ENCODE measurements at regions not wholly inside any gene's neighbourhood (a gene's known extent, or its start where the extent isn't known, plus 50 kb on each side); places are given as distances from the start of the nearest gene placed in this dataset.
"Not testable (repeated sequence)": the region's sequence is repeated elsewhere in the genome, so short reads cannot be mapped to it uniquely, and the experiment has no call there.

DNA sequence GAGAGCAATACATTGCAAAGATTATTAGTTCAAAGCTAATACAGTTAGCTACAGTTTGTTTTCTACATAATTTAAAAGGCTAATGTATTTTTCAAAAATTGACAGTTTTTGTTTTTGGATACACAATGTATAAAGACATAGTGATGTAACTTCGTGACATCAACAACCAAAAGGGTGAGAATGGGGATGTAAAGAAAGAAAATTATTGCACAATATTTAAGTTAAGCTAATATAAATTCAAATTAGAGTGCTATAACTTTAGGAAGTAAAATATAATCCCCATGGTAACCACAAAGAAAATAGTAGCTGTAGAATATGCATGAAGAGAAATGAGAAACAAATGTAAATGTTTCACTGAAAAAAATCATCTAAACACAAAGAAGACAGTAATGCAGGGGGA is 334.4 kb upstream of the DEPDC1 start:
- CTCF ChIA-PET = no interaction called here
- TF ChIP-seq, protein P1, sequence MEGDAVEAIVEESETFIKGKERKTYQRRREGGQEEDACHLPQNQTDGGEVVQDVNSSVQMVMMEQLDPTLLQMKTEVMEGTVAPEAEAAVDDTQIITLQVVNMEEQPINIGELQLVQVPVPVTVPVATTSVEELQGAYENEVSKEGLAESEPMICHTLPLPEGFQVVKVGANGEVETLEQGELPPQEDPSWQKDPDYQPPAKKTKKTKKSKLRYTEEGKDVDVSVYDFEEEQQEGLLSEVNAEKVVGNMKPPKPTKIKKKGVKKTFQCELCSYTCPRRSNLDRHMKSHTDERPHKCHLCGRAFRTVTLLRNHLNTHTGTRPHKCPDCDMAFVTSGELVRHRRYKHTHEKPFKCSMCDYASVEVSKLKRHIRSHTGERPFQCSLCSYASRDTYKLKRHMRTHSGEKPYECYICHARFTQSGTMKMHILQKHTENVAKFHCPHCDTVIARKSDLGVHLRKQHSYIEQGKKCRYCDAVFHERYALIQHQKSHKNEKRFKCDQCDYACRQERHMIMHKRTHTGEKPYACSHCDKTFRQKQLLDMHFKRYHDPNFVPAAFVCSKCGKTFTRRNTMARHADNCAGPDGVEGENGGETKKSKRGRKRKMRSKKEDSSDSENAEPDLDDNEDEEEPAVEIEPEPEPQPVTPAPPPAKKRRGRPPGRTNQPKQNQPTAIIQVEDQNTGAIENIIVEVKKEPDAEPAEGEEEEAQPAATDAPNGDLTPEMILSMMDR (IDR thresholded peaks at IDR 0.05; ENCODE audit: low read depth, low read length) = no peak
- Histone ChIP-seq H3K4me3 (ENCODE audit: low read depth, low read length) (no peak overlapping the region), H3K27ac (ENCODE audit: low read depth, low read length) (no peak overlapping the region), H3K27me3 (ENCODE audit: control insufficient read depth, insufficient read depth, low read length) (no peaks in the 10 kb centered on the region), H3K9me3 (ENCODE audit: control insufficient read depth, insufficient read depth, low read length) (no peaks in the 10 kb centered on the region)
- POLR2A ChIA-PET = no interaction called here
- no peak for DNase-seq (ENCODE audit: low read depth, low spot score)

- TF ChIP-seq, protein P1 (IDR thresholded peaks at IDR 0.05; ENCODE audit: low read depth, low read length) = no peak
- no peak for DNase-seq (ENCODE audit: low read depth, low spot score)
- no peak overlapping the region for H3K4me3 ChIP-seq (ENCODE audit: low read depth, low read length)
- H3K27me3 ChIP-seq (ENCODE audit: control insufficient read depth, insufficient read depth, low read length) = no peaks in the 10 kb centered on the region
- H3K27ac ChIP-seq (ENCODE audit: low read depth, low read length) = no peak overlapping the region
- CTCF ChIA-PET = no interaction called here
- H3K9me3 ChIP-seq (ENCODE audit: control insufficient read depth, insufficient read depth, low read length) = no peaks in the 10 kb centered on the region
- POLR2A ChIA-PET = no interaction called here
These were observed 351.1 kb upstream of the DEPDC1 start for GRCh38 chr1:68848017-68848416.

DNA sequence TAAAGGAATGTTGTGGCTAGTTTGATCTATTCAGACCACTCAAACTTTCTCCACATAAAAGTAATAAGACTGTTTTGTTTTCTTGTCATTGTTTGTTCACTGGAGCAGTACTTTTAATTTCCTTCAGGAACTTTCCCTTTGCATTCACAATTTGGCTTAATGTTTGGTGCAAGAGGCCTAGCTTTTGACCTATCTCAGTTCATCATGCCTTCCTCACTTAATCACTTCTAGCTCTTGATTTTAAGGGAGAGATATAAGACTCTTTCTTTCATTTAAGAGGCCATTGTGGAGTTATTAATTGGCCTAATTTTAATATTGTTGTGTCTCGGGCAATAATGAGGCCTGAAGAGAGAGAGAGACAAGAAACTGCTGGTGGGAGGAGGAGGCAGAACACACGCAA is 371.7 kb upstream of the DEPDC1 start:
- Histone ChIP-seq H3K27ac (ENCODE audit: low read depth, low read length) (no peak overlapping the region), H3K27me3 (ENCODE audit: control insufficient read depth, insufficient read depth, low read length) (no peaks in the 10 kb centered on the region), H3K4me3 (ENCODE audit: low read depth, low read length) (no peak overlapping the region), H3K9me3 (ENCODE audit: control insufficient read depth, insufficient read depth, low read length) (no peaks in the 10 kb centered on the region)
- DNase-seq (ENCODE audit: low read depth, low spot score) = no peak
- ChIA-PET CTCF (no interaction called here), POLR2A (no interaction called here)
- TF ChIP-seq, protein P1 (IDR thresholded peaks at IDR 0.05; ENCODE audit: low read depth, low read length) = no peak

DNA sequence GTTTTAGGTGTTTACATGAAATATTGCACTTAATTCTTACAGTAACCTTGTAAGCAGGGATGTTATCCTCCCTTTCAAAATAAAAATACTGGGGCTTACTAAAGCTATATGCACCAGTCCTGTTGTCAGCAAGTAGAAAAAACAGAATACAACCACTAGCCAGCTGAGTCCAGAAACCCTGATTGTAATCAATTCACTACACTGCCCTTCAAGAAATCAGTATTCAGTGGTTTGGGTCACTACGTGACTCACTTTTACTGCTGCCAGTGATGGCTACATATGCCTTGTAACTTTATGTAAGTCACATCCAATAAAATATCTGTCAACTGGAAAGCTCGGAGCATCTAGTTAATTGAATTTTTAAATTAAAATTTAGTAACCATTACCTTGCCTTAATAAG is 376.3 kb upstream of the DEPDC1 start:
- Histone ChIP-seq H3K9me3 (ENCODE audit: control insufficient read depth, insufficient read depth, low read length) (no peaks in the 10 kb centered on the region), H3K27ac (ENCODE audit: low read depth, low read length) (no peak overlapping the region), H3K27me3 (ENCODE audit: control insufficient read depth, insufficient read depth, low read length) (no peaks in the 10 kb centered on the region), H3K4me3 (ENCODE audit: low read depth, low read length) (no peak overlapping the region)
- CTCF ChIA-PET = no interaction called here
- POLR2A ChIA-PET = no interaction called here
- DNase-seq (ENCODE audit: low read depth, low spot score) = no peak
- TF ChIP-seq, protein P1 (IDR thresholded peaks at IDR 0.05; ENCODE audit: low read depth, low read length) = no peak

- H3K9me3 ChIP-seq (ENCODE audit: control insufficient read depth, insufficient read depth, low read length); POLR2A ChIA-PET; H3K4me3 ChIP-seq (ENCODE audit: low read depth, low read length); H3K27ac ChIP-seq (ENCODE audit: low read depth, low read length); H3K27me3 ChIP-seq (ENCODE audit: control insufficient read depth, insufficient read depth, low read length); DNase-seq (ENCODE audit: low read depth, low spot score); CTCF ChIA-PET: not testable (repeated sequence)
These were observed 384.7 kb upstream of the DEPDC1 start for GRCh38 chr1:68881330-68882194.
